NCI-H146 treated with DMSO at 0.1 percent for 48 hours (cell line): ENCODE measurements at regions not wholly inside any gene's neighbourhood (a gene's known extent, or its start where the extent isn't known, plus 50 kb on each side); places are given as distances from the start of the nearest gene placed in this dataset.

Source experiments
- DNase-seq: peaks from one replicate; lab custom pipeline; 2025; ENCODE audit not compliant: unreplicated experiment; lab: John Stamatoyannopoulos, UW

- DNase-seq: no peak
Measured at GRCh38 chr12:115598871-115599811, 678.4 kb downstream of the MED13L start.

- DNase-seq: no peak
Measured at GRCh38 chr12:115597157-115597712, 680.3 kb downstream of the MED13L start.

DNA sequence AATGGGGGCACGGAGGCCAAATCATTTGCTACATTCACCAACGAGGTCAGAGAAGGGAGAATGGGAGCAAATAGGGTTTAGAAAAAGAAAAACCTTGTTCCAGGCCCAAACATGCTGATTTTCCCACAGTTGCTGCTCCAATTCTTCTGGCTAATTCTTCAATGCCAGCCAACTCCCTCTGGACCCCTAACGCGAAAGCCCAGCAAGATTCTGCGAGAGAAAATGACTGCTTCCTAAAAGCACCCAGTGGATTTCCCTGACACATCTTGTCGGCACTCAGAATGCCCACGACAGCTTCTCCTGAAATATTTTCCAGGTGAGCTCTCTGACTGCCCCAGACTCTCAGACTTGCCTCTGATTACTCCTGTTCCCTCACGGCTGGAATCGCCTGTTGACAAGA is 689.4 kb downstream of the MED13L start:
- DNase-seq: no peak

GRCh38 chr12:115584156-115584555 is 693.3 kb downstream of the MED13L start:
- DNase-seq: no peak

DNA sequence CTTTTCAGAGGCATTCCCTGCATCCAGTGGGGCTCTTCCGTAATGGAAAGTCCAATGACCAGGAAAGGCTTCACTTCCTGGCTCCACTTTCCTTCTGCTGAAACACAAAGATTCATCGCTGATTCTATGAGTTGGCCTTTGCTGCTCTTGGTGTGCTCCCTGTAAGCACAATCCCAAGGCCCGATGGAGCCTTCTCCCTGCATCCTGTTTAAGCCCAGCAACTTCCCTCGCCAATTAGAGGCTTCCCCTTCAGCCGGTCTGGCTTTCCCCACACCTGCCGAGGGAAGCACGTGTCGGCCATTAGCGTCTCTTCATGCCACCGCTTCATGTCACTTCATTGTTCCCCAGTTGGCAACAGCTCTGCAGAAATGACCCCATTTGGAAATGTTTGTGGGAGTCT is 693.9 kb downstream of the MED13L start:
- DNase-seq: no peak

GRCh38 chr12:115577401-115577800 is 700.1 kb downstream of the MED13L start:
- no peak for DNase-seq

DNA sequence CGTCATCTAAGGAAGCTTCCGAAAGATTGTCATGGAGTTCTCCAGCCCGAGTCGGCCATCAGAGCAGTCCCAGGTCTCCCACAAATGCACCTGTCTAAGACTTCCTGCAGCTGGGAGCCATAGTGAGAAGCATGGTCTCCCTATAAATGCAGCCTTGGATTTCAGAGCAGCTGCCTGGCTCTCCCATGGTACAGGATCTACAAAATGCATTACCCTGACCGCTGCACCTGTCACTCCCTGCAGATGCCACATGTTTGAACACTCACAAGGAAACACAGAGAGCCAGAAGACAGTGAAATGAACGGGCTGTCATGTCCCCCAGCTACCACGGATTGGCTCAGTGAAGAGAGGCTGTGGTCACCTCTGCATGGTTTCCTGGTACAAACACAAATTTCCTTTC is 702.7 kb downstream of the MED13L start:
- DNase-seq: no peak

DNA sequence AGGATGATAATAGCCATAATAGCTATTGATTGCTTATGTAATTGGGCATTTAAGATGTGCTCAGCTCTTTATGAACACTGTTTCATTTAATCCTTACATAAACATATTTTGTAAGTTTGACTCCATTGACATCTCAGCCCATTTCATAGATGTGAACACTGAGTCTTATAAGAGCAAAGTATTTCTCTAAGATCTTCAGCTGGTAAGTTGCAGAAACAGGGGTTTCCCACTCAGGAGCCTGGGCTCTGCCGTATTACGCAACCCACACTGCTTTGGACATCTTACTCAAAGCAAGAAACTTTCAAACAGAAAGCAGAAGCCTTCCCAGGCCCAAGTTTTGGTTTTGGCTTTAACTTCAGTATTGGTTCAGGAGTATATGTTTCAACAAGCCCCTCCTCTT is 705.1 kb downstream of the MED13L start:
- DNase-seq: no peak

GRCh38 chr12:115571446-115571845 is 706.0 kb downstream of the MED13L start:
- DNase-seq: no peak

DNA sequence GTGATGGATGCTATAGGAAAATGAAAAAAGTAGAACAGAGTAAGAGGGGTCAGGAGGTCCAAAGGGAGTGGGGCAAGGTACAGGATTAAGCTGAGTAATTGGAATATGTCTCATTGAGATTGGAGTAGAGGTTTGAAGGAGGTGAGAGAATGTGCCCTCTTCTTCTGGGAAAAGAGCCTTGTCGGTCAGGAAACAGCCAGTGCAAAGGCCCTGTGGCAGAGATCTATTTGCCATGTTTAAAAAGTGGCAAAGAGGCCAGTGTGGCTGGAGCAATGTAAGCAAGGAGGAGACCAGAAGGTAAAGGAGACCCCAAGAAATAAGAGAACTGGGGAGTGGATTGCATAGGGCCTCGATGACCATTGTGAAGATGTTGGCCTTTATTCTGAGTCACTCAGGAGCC is 706.5 kb downstream of the MED13L start:
- no peak for DNase-seq

GRCh38 chr12:115570069-115570777 is 707.3 kb downstream of the MED13L start:
- no peak for DNase-seq

DNA sequence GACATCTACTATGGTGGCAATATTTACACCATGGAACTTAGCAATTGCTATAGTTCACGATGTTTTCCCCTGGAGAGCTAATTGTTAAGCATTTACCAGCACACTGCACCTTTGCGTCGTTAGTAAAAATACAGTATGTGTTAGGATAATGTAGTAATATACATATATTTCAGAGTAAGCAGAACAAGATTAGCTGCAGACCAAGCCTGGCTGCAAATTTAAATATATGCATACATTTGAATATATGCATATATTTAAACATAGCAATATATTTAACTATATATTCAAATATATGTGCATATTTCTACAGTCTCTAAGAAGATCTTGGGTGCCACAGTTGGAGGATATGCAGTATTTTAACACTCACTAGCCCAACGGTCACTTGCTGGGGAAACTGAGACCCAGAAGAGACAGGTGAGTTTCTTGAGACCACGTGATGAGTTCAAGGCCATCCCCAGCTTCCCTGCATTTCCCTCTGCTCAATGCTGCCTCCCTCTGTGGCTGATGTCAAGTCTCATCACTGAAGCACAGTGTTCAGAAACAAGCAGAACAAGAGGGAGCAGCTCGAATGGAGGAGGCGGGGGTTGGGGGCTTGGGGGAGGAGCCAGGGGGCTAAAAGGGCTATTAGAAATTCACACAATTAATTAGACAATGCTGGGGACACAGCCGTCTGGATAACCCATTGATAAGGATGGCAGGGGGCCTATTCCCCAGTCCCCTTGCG is 708.0 kb downstream of the MED13L start:
- no peak for DNase-seq

DNA sequence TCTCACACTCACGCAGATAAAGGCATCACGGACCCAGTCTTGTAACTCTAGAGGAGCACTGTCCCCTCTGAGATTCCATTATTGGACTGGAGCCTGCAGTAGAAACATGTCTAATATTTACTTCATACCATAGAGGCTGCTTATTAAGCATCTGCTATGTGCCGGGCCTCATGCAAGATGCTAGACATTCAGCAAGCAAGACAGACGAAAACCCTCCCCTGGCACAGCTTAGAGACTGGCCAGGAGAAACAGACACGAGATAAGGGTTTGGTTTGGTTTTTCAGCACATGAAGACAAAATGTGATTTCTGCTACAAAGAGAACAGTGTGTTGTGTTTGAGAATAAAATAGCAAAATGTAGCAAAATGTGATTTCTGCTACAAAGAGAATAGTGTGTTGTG is 719.2 kb downstream of the MED13L start:
- no peak for DNase-seq

DNA sequence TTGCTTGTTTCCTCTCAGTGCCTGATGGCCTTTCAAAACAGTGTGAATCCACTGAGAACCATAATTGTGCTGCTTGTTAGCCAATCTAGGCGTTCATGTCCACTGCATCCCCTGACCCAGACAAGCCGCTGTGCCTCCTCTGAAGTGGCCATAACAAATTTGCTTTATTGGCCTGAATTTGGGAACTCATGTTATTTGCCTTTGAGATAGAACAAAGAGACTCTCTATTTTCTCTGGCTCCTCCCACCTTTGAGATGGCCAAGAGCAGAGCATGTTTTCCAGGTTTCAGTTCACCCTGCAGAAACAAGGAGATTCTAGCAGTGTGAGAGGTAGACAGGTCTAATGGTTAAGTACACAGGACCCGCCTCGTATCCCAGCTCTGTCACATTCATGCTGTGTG is 723.9 kb downstream of the MED13L start:
- DNase-seq: no peak

GRCh38 chr12:115543269-115543668 is 734.2 kb downstream of the MED13L start:
- no peak for DNase-seq

DNA sequence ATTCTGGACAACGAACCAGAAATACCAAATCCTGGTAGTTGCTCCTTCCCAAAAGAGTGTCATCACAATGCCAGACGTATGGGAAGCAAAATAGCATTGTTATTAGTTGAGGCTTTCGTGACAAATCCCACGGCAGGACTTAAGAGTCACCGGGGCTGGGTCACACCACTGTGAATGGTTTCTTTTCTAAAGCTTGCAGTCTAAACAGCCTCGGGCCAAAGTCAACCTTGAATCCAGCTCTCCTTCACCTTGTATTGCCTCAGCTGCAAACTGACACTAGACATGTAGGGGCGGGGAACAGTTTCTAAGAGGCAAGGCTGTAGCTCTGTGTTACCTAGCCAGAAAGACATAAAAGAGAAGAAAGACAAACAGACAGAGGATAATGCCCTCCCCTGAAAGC is 734.8 kb downstream of the MED13L start:
- no peak for DNase-seq

- no peak for DNase-seq
Measured at GRCh38 chr12:115541891-115542421, 735.5 kb downstream of the MED13L start.

DNA sequence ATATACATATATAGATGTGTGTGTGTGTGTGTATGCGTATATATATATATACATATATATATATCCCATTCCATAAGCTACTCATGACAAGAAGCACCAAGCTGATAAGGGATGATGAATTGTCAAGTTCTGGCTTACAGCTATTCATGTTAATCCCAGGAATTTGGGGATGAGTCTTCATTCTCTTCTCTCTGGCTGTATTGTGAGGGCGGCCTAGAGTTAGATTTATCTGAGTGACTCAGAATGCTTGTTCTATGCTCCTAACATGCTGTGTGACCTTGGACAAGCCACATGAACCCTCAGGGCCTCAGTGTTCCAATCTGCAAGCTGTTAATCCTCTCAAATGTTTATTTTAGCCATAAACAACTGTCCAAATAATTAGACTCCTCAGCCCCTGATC is 749.0 kb downstream of the MED13L start:
- no peak for DNase-seq

GRCh38 chr12:115521771-115522409 is 755.6 kb downstream of the MED13L start:
- no peak for DNase-seq

DNA sequence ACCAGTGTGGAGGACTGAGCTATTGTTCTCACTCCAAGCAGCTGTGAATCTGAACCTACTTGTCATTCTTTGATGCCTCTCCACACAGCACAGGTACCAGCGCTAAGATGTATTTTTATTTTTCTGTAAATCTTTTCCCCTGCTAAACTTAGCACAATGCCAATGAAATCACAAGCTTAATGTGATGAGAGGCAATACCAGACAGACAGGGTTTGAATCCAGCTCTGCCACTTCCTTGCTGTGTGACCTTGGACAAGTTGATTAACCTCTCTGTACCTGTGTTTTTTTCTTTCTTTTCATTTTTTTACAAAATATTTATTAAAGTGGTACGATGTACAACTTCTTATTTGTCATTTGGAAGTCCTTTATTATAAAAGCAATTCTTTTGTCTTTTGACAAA is 757.6 kb downstream of the MED13L start:
- no peak for DNase-seq

- DNase-seq: no peak
Measured at GRCh38 chr12:115519359-115519758, 758.1 kb downstream of the MED13L start.
